ENCODE measurements at regions not wholly inside any gene's neighbourhood (a gene's known extent, or its start where the extent isn't known, plus 50 kb on each side); places are given as distances from the start of the nearest gene placed in this dataset.
A peak's percentile ranks its signal among the peaks of the same experiment; 100 is the strongest.

DNA sequence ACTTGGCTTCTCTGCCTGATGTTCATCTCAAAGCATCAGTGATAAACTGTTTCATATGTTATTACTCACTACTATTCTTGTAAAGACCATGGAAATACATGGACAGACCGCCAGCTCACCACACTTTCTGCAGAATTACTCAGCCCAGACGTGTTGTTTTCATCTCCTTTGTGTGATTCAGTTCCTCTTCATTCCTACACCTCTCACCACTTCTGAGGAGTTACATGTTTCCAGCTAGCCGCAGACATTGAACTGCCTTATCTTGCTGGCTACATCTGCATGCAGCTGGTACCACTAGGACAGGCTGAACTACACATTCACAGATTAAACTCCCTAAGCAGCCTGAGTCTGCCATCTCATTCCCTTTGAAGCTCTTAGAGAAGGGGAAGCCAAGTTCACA is 443.2 kb upstream of the FGF16 start:
- Histone ChIP-seq H3K9me3 (ENCODE audit: control insufficient read depth, insufficient read depth, low read depth, low read length) (no peaks in the 10 kb centered on the region), H4K20me1 (ENCODE audit: control insufficient read depth, extremely low read depth, insufficient read depth, low read length) (no peaks in the 10 kb centered on the region), H3K9ac (ENCODE audit: insufficient read depth, low read length) (no peak overlapping the region), H3K27me3 (ENCODE audit: control insufficient read depth, insufficient read depth, low read length) (no peaks in the 10 kb centered on the region), H3K4me1 (ENCODE audit: control insufficient read depth, extremely low read depth, insufficient read depth, low read length) (no peaks in the 10 kb centered on the region), H3K27ac (ENCODE audit: insufficient read depth, low read length) (no peak overlapping the region), H3K4me2 (ENCODE audit: extremely low read depth, insufficient read depth, low read length) (no peak overlapping the region), H2AFZ (ENCODE audit: low read length) (no peak overlapping the region), H3K79me2 (ENCODE audit: control insufficient read depth, insufficient read depth, low read length) (no peaks in the 10 kb centered on the region), H3K36me3 (ENCODE audit: control insufficient read depth, insufficient read depth, low read length) (no peaks in the 10 kb centered on the region), H3K4me3 (replicated peaks in 1 of 4; ENCODE audit: control extremely low read depth in 1 of 4, insufficient read depth in 1 of 4, low read depth in 3 of 4, low read length in 4 of 4) (no peak overlapping the region)
- DNase-seq (ENCODE audit: low read depth in 2 of 2), result peak in 1 of 2 donors; percentile 83
- TF ChIP-seq EZH2 (IDR thresholded peaks at IDR 0.05; ENCODE audit: low read length, missing control alignments), result no peak
- TF ChIP-seq, protein P1, sequence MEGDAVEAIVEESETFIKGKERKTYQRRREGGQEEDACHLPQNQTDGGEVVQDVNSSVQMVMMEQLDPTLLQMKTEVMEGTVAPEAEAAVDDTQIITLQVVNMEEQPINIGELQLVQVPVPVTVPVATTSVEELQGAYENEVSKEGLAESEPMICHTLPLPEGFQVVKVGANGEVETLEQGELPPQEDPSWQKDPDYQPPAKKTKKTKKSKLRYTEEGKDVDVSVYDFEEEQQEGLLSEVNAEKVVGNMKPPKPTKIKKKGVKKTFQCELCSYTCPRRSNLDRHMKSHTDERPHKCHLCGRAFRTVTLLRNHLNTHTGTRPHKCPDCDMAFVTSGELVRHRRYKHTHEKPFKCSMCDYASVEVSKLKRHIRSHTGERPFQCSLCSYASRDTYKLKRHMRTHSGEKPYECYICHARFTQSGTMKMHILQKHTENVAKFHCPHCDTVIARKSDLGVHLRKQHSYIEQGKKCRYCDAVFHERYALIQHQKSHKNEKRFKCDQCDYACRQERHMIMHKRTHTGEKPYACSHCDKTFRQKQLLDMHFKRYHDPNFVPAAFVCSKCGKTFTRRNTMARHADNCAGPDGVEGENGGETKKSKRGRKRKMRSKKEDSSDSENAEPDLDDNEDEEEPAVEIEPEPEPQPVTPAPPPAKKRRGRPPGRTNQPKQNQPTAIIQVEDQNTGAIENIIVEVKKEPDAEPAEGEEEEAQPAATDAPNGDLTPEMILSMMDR (conservative IDR thresholded peaks at IDR 0.05 in 1 of 2, IDR thresholded peaks at IDR 0.05 in 1 of 2; ENCODE audit: low read depth in 1 of 2, low read length in 2 of 2), result no peak

DNA sequence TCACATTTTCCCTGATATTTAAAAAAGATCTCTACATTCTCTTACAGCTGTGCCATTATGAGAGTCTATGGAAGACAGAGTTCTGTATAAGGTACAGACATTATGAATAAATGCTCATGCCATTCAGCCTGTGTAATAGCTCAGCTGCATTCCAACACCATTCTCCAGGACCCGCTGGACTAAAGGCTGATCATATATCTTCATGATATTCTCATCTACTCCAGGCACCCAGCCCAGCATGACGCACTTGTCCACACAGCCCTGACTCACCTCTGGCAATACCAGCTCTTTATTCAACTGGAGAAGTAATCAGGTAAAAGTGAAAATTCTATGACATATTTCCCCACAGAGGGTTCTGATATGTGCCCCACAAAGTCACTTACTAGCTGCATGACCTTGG is 437.5 kb upstream of the FGF16 start:
- H3K36me3 ChIP-seq (ENCODE audit: control insufficient read depth, insufficient read depth, low read length), result no peaks in the 10 kb centered on the region
- no peaks in the 10 kb centered on the region for H3K9me3 ChIP-seq (ENCODE audit: control insufficient read depth, insufficient read depth, low read depth, low read length)
- H3K27me3 ChIP-seq (ENCODE audit: control insufficient read depth, insufficient read depth, low read length), result no peaks in the 10 kb centered on the region
- H3K79me2 ChIP-seq (ENCODE audit: control insufficient read depth, insufficient read depth, low read length), result no peaks in the 10 kb centered on the region
- peak; percentile 0 to 85 for DNase-seq (ENCODE audit: low read depth in 2 of 2)
- no peak overlapping the region for H3K27ac ChIP-seq (ENCODE audit: insufficient read depth, low read length)
- no peak overlapping the region for H3K4me2 ChIP-seq (ENCODE audit: extremely low read depth, insufficient read depth, low read length)
- no peak overlapping the region for H2AFZ ChIP-seq (ENCODE audit: low read length)
- TF ChIP-seq, protein P1 (conservative IDR thresholded peaks at IDR 0.05 in 1 of 2, IDR thresholded peaks at IDR 0.05 in 1 of 2; ENCODE audit: low read depth in 1 of 2, low read length in 2 of 2), result no peak
- TF ChIP-seq EZH2 (IDR thresholded peaks at IDR 0.05; ENCODE audit: low read length, missing control alignments), result no peak
- no peaks in the 10 kb centered on the region for H4K20me1 ChIP-seq (ENCODE audit: control insufficient read depth, extremely low read depth, insufficient read depth, low read length)
- no peaks in the 10 kb centered on the region for H3K4me1 ChIP-seq (ENCODE audit: control insufficient read depth, extremely low read depth, insufficient read depth, low read length)
- H3K4me3 ChIP-seq (replicated peaks in 1 of 4; ENCODE audit: control extremely low read depth in 1 of 4, insufficient read depth in 1 of 4, low read depth in 3 of 4, low read length in 4 of 4), result no peak overlapping the region
- no peak overlapping the region for H3K9ac ChIP-seq (ENCODE audit: insufficient read depth, low read length)

DNA sequence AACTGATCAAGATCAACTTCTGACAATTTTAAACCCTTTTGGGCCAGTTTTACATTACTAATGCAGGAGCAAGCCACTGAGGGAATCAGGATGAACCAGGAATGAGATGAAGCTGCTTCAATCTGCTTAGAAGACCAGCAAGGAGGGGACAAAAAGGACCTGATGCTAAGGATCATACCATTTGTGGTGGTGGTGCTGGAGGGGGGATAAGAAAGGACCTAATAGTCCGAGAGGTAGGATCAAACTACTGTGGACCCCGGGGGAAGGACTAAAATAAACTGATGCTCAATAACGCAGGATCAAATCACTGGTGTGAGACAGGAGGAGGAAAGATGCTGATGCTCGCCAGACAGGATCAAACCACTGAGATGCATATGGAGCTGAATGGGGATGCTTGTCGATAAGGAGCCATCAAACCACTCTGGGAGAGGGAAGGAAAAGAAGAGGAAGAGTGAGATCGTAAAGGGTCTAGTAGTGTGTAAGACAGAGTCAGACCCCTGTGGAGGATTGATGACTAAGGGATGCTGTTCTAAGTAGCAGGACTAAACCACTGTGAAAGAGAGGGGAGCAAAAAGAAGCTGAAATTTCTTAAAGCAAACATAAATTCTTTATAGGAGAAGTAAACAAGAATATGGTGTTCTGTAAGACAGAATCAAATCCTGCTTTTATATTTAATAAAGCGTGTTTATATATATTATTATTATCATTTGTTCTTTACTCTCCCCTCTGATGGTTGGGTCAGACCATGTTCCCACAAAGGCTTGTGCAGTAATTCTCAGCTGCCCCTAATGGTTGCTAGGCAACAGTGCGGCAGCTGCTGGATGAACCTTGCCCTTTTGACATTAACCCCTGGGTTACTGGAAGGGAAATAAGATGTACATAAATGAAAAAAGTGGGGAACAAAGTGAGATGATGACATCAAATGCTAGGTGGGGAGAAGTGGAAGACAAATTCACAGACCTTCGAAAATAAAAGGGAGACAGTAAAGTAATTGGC is 432.5 kb upstream of the FGF16 start:
- H4K20me1 ChIP-seq (ENCODE audit: control insufficient read depth, extremely low read depth, insufficient read depth, low read length), result no peaks in the 10 kb centered on the region
- no peaks in the 10 kb centered on the region for H3K27me3 ChIP-seq (ENCODE audit: control insufficient read depth, insufficient read depth, low read length)
- H3K27ac ChIP-seq (ENCODE audit: insufficient read depth, low read length), result no peak overlapping the region
- H3K36me3 ChIP-seq (ENCODE audit: control insufficient read depth, insufficient read depth, low read length), result no peaks in the 10 kb centered on the region
- no peak overlapping the region for H3K4me3 ChIP-seq (replicated peaks in 1 of 4; ENCODE audit: control extremely low read depth in 1 of 4, insufficient read depth in 1 of 4, low read depth in 3 of 4, low read length in 4 of 4)
- no peaks in the 10 kb centered on the region for H3K79me2 ChIP-seq (ENCODE audit: control insufficient read depth, insufficient read depth, low read length)
- no peaks in the 10 kb centered on the region for H3K9me3 ChIP-seq (ENCODE audit: control insufficient read depth, insufficient read depth, low read depth, low read length)
- H3K4me2 ChIP-seq (ENCODE audit: extremely low read depth, insufficient read depth, low read length), result no peak overlapping the region
- H3K4me1 ChIP-seq (ENCODE audit: control insufficient read depth, extremely low read depth, insufficient read depth, low read length), result no peaks in the 10 kb centered on the region
- DNase-seq (ENCODE audit: low read depth in 2 of 2), result peak in 1 of 2 donors; percentile 1
- TF ChIP-seq, protein P1 (conservative IDR thresholded peaks at IDR 0.05 in 1 of 2, IDR thresholded peaks at IDR 0.05 in 1 of 2; ENCODE audit: low read depth in 1 of 2, low read length in 2 of 2), result no peak
- TF ChIP-seq EZH2 (IDR thresholded peaks at IDR 0.05; ENCODE audit: low read length, missing control alignments), result no peak
- no peak overlapping the region for H2AFZ ChIP-seq (ENCODE audit: low read length)
- no peak overlapping the region for H3K9ac ChIP-seq (ENCODE audit: insufficient read depth, low read length)

Data from fibroblast of lung (primary cell).